ENCODE measurements at regions not wholly inside any gene's neighbourhood (a gene's known extent, or its start where the extent isn't known, plus 50 kb on each side); places are given as distances from the start of the nearest gene placed in this dataset.
"Not testable (repeated sequence)": the region's sequence is repeated elsewhere in the genome, so short reads cannot be mapped to it uniquely, and the experiment has no call there.

DNA sequence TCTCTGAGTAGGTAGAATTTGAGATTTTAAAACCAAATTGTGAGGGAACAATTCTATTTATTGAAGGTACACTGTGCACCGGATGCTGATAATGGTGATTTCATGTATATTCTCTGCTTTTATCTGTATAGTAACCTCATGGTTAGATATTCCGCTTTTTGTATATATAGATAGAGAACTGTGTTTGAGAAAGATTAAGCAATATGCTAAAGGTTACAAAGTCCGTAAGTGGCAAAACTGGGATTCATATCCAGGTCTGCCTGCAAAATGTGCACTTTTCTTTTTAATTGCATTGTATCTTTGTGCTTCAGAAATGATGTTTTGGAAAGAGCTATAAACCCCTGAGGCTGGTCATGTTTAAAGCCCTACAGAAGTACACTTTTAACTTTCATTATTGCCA, 635.4 kb upstream of the NECTIN3 start:
- no peak for ATAC-seq (ENCODE audit: low read depth in 2 of 2)
- Mint-ChIP-seq H3K4me3 (no peak overlapping the region), H3K4me1 (no peaks in the 10 kb centered on the region), H3K9me3 (peaks cover 0 to 6% (median 0%) of the 10 kb centered on the region in 7 donors), H3K36me3 (no peaks in the 10 kb centered on the region), H3K27me3 (no peaks in the 10 kb centered on the region), H3K27ac (no peak overlapping the region)
- no peak for DNase-seq

DNA sequence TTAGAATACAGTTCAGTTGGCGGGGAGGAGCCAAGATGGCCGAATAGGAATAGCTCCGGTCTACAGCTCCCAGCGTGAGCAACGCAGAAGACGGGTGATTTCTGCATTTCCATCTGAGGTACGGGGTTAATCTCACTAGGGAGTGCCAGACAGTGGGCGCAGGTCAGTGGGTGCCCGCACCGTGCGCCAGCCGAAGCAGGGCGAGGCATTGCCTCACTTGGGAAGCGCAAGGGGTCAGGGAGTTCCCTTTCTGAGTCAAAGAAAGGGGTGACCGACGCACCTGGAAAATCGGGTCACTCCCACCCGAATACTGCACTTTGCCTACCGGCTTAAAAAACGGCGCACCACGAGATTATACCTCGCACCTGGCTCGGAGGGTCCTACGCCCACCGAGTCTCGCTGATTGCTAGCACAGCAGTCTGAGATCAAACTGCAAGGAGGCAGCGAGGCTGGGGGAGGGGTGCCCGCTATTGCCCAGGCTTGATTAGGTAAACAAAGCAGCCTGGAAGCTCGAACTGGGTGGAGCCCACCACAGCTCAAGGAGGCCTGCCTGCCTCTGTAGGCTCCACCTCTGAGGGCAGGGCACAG, 631.5 kb upstream of the NECTIN3 start:
- DNase-seq; H3K4me3 Mint-ChIP-seq; ATAC-seq (ENCODE audit: low read depth in 2 of 2); H3K36me3 Mint-ChIP-seq; H3K9me3 Mint-ChIP-seq; H3K27me3 Mint-ChIP-seq; H3K27ac Mint-ChIP-seq; H3K4me1 Mint-ChIP-seq: not testable (repeated sequence)

DNA sequence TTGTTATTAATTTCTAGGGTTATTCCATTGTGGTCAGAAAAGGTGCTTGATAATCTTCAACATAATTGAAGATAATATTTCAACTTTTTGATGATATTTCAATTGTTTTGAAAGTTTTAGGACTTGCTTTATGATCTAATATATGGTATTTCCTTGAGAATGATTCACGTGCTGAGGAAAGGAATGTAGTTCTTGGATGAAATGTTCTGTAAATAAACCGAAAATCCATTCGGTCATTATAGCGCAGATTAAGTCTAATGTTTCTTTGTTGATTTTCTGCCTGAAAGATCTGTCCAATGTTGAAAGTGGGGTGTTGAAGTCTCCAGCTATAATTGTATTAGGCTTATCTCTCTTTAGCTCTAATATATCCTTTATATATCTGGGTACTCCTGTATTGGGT, 617.5 kb upstream of the NECTIN3 start:
- Mint-ChIP-seq H3K4me1 (no peaks in the 10 kb centered on the region), H3K9me3 (peaks cover 0 to 12% (median 3%) of the 10 kb centered on the region in 7 donors), H3K36me3 (no peaks in the 10 kb centered on the region), H3K4me3 (no peak overlapping the region), H3K27me3 (no peaks in the 10 kb centered on the region), H3K27ac (no peak overlapping the region)
- no peak for DNase-seq
- ATAC-seq (ENCODE audit: low read depth in 2 of 2) = no peak

DNA sequence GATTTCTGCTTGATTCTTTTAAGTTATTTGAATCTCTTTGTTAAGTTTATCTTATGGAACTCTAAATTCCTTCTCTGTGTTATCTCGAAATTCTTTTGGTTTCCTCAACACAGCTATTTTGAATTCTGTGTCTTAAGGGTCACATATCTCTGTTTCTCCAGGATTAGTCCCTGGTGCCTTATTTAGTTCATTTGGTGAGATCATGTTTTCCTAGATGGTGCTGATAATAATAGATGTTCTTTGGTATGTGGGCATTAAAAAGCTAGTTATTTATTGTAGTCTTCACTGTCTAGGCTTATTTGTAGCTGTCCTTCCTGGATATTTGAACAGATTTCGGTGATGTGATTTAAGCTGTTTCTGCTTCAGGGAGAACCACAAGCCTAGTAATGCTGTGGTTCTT, 615.6 kb upstream of the NECTIN3 start:
- Mint-ChIP-seq H3K27ac (no peak overlapping the region), H3K4me1 (no peaks in the 10 kb centered on the region), H3K9me3 (peaks cover 0 to 11% (median 3%) of the 10 kb centered on the region in 7 donors), H3K4me3 (no peak overlapping the region), H3K27me3 (no peaks in the 10 kb centered on the region), H3K36me3 (no peaks in the 10 kb centered on the region)
- ATAC-seq (ENCODE audit: low read depth in 2 of 2) (no peak), DNase-seq (no peak)

DNA sequence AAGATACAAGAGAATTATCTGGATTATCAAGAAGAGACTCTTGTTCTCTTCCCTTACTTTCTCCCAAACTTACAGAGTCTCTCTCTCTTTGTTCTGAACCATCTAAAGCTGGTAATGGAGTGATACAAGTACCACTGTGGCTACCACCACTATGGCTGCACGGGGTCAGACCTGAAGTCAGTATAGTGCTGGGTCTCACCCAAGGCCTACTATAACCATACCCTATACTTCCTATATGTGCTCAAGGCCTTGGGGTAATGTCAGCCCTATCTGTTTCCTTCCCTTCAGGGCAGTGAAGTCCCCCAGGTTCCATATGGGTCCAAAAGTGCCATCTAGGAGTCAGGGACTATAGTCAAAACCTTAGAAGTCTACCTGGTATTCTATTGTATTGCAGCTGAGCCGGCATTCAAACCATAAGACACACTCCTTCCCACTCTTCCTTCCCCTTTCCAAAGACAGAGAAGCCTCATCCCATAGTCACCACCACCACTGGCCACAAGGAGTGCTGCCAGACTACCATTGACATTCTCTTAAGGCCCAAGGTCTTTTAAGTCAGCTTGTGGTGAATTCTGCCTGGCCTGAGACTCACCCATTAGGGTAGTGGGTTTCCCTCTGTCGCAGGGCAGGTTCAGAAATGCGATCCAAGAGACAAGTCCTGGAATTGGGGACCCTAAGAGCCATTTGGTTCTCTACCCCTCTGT, 615.0 kb upstream of the NECTIN3 start:
- H3K4me3 Mint-ChIP-seq = no peak overlapping the region
- ATAC-seq (ENCODE audit: low read depth in 2 of 2) (no peak), DNase-seq (no peak)
- H3K27me3 Mint-ChIP-seq = peaks cover 0 to 2% (median 0%) of the 10 kb centered on the region in 3 donors
- H3K4me1 Mint-ChIP-seq = no peaks in the 10 kb centered on the region
- H3K36me3 Mint-ChIP-seq = no peaks in the 10 kb centered on the region
- no peak overlapping the region for H3K27ac Mint-ChIP-seq
- H3K9me3 Mint-ChIP-seq = peaks cover 0 to 11% (median 3%) of the 10 kb centered on the region in 7 donors

DNA sequence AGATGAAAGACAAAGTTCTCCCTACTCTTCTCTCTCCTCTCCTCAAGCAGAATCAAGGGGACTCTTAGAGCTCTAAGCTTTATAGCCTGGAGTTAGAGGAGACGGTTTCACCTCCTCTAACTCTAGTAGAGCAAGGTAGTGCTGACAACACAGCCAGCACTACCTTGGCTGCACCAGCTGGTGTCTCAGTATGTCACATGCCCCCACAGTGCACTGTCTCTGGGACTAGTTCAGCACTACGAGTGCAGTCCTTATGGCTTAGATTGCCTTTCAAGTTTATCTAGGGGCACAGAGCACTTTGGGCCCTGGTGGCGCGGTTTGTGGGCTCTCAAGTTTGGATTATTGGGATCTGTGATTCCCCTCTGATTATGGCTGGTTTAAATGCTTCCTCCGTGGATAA, 614.1 kb upstream of the NECTIN3 start:
- H3K27me3 Mint-ChIP-seq = peaks cover 0 to 4% (median 0%) of the 10 kb centered on the region in 3 donors
- peaks cover 0 to 11% (median 3%) of the 10 kb centered on the region in 7 donors for H3K9me3 Mint-ChIP-seq
- no peak overlapping the region for H3K27ac Mint-ChIP-seq
- H3K4me1 Mint-ChIP-seq = no peaks in the 10 kb centered on the region
- ATAC-seq (ENCODE audit: low read depth in 2 of 2) (no peak), DNase-seq (no peak)
- H3K36me3 Mint-ChIP-seq = no peaks in the 10 kb centered on the region
- H3K4me3 Mint-ChIP-seq = no peak overlapping the region

DNA sequence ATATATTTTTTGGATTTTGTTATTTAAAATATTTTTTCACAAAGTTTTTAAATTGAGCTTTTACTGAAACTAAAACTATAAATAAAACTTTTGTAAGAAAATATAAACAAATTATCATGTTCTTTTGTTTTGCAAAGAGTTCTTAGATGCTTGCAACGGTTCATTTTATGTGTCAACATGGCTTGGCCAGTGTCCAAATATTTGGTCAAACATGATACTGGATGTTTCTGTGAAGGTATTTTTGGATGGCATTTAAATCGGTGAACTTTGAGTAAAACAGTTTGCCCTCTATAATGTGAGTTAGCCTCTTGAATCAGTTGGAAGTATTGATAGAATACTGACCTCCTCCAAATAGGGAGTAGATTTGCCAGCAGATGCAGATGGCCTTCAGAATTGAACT, 612.6 kb upstream of the NECTIN3 start:
- no peak overlapping the region for H3K4me3 Mint-ChIP-seq
- H3K27me3 Mint-ChIP-seq = peaks cover 0 to 4% (median 0%) of the 10 kb centered on the region in 3 donors
- peaks cover 0 to 11% (median 3%) of the 10 kb centered on the region in 7 donors for H3K9me3 Mint-ChIP-seq
- no peak overlapping the region for H3K27ac Mint-ChIP-seq
- no peaks in the 10 kb centered on the region for H3K4me1 Mint-ChIP-seq
- DNase-seq (no peak), ATAC-seq (ENCODE audit: low read depth in 2 of 2) (no peak)
- no peaks in the 10 kb centered on the region for H3K36me3 Mint-ChIP-seq

DNA sequence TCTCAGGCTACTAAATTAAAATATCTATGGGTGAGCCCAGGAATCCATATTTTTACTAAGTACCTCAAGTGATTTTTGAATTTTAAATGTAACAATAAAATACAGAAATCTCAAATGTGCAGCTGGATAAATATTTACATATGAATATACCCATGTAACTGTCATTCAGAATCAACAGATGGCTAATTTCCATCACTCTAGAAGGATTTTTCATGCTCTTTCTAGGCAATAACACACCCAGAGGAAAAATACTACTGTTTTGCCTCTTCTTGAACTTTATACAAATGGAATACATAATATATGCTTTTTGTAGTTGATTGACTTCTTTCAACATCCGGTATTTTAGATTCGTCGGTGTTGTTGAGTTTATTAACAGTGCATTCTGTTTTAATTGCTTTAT, 601.3 kb upstream of the NECTIN3 start:
- Mint-ChIP-seq H3K9me3 (peaks cover 0 to 2% (median 0%) of the 10 kb centered on the region in 7 donors), H3K36me3 (no peaks in the 10 kb centered on the region), H3K27me3 (peaks cover 0 to 4% (median 0%) of the 10 kb centered on the region in 3 donors), H3K4me1 (no peaks in the 10 kb centered on the region), H3K4me3 (no peak overlapping the region), H3K27ac (no peak overlapping the region)
- DNase-seq (no peak), ATAC-seq (ENCODE audit: low read depth in 2 of 2) (no peak)

DNA sequence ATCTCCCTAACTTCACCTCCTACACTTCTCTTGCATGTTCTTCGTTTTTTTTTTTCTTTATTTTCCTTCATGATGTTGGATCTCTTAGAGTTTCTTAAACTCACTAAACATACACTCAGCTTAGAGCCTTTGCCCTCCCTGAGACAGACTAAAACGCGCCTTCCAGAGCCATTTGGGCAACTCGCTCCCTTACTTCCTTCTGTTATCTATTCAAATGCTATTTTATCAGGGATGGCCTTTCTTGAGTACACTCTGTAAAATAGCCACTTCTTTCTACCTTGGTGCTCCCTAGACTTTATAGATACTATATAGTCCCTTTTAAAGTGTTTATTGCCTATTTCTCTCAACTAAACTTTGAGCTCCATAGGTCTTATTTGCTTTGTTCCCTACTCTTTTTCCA, 598.2 kb upstream of the NECTIN3 start:
- DNase-seq (no peak), ATAC-seq (ENCODE audit: low read depth in 2 of 2) (no peak)
- Mint-ChIP-seq H3K4me3 (no peak overlapping the region), H3K36me3 (no peaks in the 10 kb centered on the region), H3K9me3 (peaks cover 0 to 2% (median 0%) of the 10 kb centered on the region in 7 donors), H3K4me1 (no peaks in the 10 kb centered on the region), H3K27me3 (peaks cover 0 to 4% (median 0%) of the 10 kb centered on the region in 3 donors), H3K27ac (peak overlapping the region in 1 of 6 donors; percentile 44)

DNA sequence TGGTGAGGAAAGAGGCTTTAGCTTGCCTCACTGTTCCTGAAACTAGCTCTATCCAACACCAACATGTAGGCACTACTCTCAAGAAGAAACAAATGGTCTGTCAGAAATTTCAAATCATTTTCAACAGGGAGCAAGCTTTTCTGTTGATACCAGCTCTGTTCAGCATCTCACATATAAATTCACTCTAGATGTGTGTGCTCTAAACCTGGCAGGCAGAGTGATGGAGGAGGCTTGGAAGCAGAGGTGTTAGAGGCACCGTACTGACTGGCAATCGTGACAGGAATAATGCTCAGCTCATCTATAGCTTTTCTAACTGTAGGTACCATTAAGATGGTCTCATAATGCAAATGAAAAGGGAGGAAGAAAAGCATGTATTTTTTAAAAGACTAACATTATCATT, 597.2 kb upstream of the NECTIN3 start:
- Mint-ChIP-seq H3K9me3 (peaks cover 0 to 2% (median 0%) of the 10 kb centered on the region in 7 donors), H3K4me1 (no peaks in the 10 kb centered on the region), H3K27ac (no peak overlapping the region), H3K36me3 (no peaks in the 10 kb centered on the region), H3K27me3 (peaks cover 0 to 4% (median 0%) of the 10 kb centered on the region in 3 donors), H3K4me3 (no peak overlapping the region)
- DNase-seq (no peak), ATAC-seq (ENCODE audit: low read depth in 2 of 2) (no peak)

DNA sequence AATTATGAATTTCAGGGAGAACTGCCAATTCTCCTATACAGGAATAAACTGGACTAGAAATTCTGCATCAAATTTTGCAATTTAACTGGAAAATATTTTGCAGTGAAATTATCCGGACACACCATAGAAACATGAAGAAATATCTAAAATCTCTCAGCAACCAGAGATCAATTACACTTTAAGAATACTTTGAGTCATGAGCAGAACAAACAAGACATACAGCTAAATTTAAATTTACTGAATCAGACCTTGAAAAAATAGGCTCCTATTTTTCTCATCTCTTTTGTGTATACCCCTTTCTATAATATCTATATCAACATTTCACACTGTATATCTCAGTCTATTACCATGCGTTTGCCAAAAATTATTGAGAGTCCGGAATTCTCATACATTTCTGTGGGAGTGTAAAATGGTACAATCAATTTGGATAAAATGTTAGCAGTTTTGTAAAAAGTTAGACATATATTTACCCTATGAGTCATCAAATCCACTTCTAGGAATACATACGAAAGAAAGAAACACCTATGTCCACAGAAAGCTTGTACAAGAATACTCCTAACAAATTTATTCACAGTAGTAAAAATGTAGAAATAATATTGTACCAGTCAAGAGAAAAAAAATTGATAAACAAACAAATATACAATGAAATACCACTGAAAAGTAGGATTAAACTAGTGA, 593.1 kb upstream of the NECTIN3 start:
- H3K9me3 Mint-ChIP-seq = peaks cover 0 to 10% (median 4%) of the 10 kb centered on the region in 7 donors
- H3K4me1 Mint-ChIP-seq = no peaks in the 10 kb centered on the region
- no peak for ATAC-seq (ENCODE audit: low read depth in 2 of 2)

DNA sequence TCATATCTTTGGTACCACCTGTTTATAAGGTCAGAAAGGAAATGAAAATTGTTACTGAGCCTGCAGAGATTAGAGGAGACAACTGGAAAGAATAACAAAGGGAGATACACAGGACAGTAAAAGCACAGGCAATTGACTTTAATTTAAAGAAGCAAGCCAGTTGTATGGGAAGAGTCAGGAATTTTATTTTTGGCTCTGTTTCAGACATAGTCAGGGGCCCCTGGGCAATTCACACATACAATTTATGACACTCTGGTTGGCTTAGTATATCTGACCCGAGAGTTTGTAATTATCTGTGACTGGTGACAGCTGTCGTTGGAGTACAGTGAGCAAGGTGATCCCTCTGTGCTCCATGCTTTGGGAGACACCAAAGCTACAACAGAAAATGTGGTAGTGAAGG, 591.9 kb upstream of the NECTIN3 start:
- no peak for ATAC-seq (ENCODE audit: low read depth in 2 of 2)
- no peaks in the 10 kb centered on the region for H3K27me3 Mint-ChIP-seq
- H3K36me3 Mint-ChIP-seq = peaks cover 0 to 10% of the 10 kb centered on the region in 2 donors
- H3K4me1 Mint-ChIP-seq = no peaks in the 10 kb centered on the region
- H3K27ac Mint-ChIP-seq = no peak overlapping the region
- H3K4me3 Mint-ChIP-seq = no peak overlapping the region
- H3K9me3 Mint-ChIP-seq = peaks cover 2 to 23% (median 11%) of the 10 kb centered on the region in 7 donors
- no peak for DNase-seq

More for the DNA sequence above, 593.1 kb upstream of the NECTIN3 start:
- H3K4me3 Mint-ChIP-seq = no peak overlapping the region
- no peaks in the 10 kb centered on the region for H3K36me3 Mint-ChIP-seq
- no peak for DNase-seq
- H3K27ac Mint-ChIP-seq = no peak overlapping the region
- H3K27me3 Mint-ChIP-seq = peaks cover 0 to 4% (median 0%) of the 10 kb centered on the region in 3 donors

DNA sequence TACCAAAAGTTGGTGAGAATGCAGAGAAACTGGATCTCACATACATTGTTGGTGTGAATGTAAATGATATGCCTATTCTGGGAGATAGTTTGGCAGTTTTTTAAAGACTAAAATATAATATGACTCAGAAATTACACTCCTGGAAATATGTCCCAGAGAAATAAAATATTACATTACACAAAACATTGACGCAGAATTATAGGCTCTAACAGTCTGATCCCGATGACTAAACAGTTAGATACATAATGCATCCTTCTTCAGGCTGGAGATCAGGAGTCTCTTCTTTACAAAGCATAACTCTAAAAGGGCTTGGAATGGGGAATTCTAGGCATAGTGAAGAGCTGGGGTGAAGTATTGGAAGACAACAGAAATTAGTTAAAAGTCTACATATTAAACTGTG, 586.2 kb upstream of the NECTIN3 start:
- DNase-seq (no peak), ATAC-seq (ENCODE audit: low read depth in 2 of 2) (no peak)
- Mint-ChIP-seq H3K9me3 (peaks cover 16 to 72% (median 29%) of the 10 kb centered on the region in 7 donors), H3K27me3 (no peaks in the 10 kb centered on the region), H3K4me3 (no peak overlapping the region), H3K36me3 (peaks cover 4 to 10% of the 10 kb centered on the region in 2 donors), H3K4me1 (no peaks in the 10 kb centered on the region), H3K27ac (no peak overlapping the region)

DNA sequence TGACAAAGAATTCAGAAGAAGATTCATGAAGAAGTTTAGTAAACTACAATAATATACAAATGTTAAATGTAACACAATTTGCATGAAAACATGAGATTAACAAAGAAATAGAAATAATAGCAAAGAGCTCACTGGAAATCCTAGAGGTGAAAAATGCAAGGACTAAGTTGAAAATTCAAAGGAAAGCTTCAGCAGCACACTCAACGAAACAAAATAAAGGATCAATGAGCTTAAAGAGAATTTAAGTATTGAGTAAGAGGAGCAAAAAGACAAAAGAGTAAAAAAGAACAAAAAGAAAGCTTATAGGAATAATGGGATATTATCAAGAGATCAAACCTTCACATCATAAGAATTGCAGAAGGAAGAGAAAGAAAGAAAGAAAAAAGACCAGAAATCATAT, 583.8 kb upstream of the NECTIN3 start:
- Mint-ChIP-seq H3K27me3 (no peaks in the 10 kb centered on the region), H3K4me1 (no peaks in the 10 kb centered on the region), H3K36me3 (peaks cover 4 to 10% of the 10 kb centered on the region in 2 donors), H3K4me3 (no peak overlapping the region), H3K9me3 (peaks cover 13 to 63% (median 29%) of the 10 kb centered on the region in 7 donors), H3K27ac (no peak overlapping the region)
- ATAC-seq (ENCODE audit: low read depth in 2 of 2) (no peak), DNase-seq (no peak)

All from naive B cell (primary cell).